GM19468 (cell line): ENCODE measurements at regions not wholly inside any gene's neighbourhood (a gene's known extent, or its start where the extent isn't known, plus 50 kb on each side); places are given as distances from the start of the nearest gene placed in this dataset.

ENCODE experiments used
- ATAC-seq: cut with Tn5 transposase; IDR thresholded peaks from one replicate; pipeline ENCODE4 v1.9.1; 2021; ENCODE audit warnings: mild to moderate bottlenecking, moderate library complexity, moderate number of reproducible peaks; ENCODE audit not compliant: unreplicated experiment; ENCODE audit errors: extremely low read depth

DNA sequence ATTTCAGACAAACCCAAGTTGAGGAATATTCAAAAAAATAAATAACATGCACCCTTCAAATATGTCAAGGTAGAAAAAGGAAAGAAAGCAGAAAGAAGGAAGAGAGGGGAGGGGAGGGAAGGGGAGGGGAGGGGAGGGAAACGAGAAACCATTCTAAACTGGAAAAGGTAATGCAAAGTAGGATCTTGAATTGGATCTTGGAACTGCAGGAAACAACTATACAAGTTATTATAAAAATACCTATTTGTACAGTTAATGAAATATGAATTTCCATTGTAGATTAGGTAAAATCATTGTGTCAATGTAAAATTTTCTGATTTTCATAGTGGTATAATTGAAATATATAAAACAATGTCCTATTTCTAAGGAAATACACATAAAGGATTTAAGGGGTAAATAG lies 668.4 kb downstream of the FAT4 start:
- ATAC-seq = no peak

DNA sequence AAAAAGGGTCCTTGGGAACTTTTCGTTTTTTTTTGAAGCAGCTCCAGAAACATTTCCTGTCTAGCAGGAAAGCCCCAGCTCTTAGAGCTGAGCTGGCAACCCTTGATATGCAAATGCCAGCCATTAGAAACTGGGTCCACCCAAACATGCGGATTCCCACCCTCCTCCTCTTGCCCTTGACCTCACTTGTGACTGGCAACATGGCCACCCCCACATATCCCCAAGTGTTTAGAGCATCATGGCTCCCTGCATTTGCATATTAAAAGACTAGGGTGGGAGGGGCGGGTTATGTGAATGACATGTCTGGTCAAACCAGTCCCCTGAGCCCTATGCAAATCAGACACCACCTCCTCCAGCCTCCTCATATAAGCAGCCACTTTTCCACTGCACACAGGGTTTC lies 671.1 kb downstream of the FAT4 start:
- no peak for ATAC-seq

DNA sequence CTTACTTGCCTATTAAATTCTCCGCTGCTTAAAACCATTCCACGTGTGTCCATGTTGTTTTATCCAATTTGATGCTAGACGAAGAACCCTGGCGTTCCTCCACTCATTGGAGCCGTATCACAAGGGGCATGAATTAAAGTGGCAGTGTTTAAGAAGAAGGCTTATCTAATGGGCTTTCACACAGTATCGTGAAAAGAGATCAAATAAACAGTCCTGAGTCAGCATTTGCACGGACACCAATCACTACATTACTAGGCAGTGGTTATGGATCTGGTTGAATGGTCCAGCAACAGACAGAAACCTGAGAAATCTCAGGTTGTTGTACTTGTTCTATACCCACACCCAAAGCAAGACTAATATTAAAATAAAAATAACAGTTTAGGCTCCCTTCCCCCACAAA lies 671.6 kb downstream of the FAT4 start:
- no peak for ATAC-seq

DNA sequence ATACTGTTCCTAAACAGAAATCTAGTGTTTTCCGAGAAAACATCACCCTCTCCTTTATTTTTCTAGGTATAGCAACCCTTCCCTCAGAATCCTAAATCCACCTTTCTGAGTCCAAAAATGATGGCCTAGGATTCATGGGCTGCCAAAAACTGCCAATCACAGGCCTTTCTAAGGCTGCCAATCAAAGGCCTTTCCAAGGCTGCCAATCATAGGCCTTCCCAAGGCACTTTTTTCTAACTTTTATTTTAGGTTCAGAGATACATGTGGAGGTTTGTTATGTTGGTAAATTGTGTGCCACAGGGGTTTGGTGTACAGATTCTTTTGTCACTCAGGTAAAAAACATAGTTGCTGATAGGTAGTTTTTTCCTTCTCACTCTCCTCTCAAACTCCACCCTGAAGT lies 673.7 kb downstream of the FAT4 start:
- no peak for ATAC-seq

DNA sequence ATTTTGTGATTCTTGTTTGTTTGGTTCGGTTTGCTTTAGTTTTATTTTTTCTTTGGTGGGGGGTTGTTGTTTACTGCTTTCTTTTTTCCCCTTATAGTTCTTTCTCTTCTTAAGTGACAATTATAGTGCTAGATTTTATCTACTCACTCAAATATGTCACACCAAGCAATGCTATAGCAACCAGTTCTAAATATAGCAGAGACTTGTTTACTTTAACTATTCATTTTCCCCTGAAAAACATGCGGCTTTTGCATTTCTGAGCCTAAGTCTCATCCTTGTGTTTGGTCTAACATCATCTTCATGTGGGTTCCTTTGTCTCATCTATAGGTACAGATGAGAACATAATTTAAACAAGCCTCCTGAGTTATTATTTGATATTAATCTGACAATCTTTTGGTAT lies 676.6 kb downstream of the FAT4 start:
- no peak for ATAC-seq

DNA sequence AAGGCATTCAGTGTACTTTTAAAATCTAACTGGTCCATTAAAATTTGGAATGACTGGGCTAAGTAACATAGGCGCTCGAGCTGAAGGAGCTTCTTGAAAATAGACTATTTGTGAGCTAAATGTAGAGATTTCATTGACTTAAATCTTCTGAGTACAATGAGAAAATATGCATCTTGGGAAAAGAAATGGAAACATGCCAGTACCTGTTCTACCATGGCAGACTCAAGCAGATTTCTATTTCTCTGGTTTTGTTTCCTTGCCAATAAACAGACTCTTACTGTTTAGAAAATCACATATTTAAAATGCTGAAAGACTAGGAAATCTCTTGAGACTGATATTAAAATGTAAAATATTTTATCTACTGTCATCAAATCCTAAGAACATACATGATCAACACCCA lies 678.1 kb downstream of the FAT4 start:
- no peak for ATAC-seq

DNA sequence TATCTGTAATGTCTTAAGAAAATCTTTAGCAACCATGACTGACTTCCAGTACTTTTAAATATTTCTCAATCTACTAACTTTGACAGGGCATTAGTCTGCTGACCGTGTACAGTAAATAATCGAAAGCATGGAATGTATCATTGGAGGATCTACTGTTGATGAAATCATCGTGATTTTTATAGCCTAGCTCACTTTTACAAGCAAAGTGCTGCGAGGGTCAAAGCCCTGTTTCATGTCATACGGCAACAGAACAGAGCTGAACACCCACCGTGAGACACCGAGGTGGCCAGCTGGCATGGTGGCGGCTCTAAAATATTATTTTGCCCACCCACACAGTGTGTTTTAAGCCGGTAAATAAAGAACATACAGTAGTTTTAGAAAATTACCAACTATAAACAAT lies 679.3 kb downstream of the FAT4 start:
- no peak for ATAC-seq

DNA sequence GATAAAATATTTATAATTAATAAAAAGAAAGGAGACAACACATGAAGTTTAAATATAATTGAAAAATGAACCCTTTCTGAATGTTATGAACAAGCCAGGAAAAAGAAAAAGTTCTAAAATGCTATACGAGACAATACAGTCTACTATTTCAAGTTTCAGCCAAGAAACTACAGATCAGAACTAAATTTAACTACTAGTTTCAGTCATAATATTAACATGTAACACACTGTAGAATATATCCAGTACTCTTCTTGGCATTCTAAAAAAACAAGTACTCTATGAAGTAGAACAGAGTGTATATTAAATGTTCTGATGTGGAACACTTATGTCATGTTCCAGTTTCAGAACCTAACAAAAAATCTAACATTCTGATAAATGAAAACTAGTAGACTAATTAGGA lies 679.7 kb downstream of the FAT4 start:
- ATAC-seq = no peak

DNA sequence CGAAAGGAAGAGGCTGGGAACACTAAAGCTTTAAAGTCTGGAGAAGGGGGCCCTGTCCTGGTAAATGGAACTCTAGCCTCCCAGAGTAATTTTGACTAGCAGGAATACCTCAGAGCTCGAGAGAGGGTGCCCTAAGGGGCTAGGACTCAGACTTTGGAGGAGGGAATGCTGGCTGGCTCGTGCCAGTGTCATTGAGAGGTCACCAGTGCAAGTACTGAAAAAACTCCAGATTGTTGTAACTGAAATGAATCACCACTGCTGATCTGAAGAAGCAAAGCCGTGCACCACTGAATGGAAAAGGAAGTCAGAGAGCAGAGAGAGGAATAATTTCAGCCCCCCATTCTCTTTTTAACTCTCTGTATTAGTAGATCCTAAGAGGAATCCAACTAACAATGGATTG lies 690.2 kb downstream of the FAT4 start:
- ATAC-seq = no peak

DNA sequence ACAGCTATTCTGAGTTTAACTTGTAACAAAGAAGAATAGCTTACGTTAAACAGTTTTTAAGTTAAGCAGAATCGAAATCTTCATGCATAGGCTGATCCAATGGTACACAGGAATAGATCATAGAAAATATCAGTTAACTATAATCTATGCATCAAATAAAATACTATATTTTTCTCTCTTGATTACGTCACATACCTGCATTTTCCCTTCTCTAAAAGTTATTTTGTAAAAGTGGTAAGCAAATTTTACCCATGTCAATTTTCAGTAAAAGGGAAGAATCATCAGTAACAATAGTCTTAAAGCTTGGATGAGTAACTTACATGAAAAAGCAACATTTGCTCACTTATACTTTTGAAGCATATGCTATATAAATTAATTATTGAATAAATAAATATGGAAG lies 692.4 kb downstream of the FAT4 start:
- ATAC-seq = no peak

DNA sequence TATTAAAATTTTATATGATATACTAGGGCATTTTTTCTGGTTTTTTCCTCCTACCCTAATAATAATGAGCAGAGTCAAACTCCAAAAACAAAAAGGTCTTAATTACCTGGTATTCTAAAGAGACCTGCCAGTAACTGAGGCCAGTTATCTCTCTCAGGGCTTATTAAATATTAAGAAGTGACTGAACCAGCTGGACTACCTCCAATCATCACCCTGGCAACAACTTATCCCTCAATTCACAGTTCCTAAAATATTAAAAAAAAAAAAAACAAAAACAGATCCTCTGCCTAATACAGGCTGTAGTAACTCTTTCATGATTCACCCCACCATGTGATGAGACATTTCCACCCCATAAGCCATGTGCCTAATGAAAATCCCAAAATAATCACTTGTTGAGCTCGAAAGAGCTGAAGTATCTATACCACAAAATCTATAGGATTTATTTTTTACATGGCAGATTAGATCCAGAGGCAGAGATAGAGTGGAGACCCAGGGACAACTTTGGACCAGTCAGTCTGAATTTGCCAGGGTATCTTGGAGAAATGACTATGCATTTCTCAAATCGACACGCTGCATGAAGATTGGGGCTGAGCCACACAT lies 698.0 kb downstream of the FAT4 start:
- ATAC-seq = no peak

DNA sequence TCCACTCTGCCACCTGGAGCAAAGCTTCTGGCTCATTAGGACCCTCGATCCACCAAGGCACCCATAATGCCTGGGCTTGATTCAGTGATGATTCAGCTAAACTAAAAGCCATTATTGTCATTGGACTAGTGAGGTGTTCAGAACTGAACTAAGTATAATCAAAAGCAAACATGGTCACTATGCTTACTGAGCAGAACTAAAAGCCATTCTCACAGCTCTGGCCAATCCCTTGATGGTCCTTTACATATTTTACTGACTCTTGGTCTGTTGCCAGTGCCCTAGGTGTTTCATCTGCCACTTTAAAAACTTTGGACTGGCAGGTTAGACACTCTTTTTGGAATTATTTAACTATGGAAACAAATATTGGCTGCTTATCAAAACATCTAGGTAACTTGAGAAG lies 703.5 kb downstream of the FAT4 start:
- no peak for ATAC-seq

DNA sequence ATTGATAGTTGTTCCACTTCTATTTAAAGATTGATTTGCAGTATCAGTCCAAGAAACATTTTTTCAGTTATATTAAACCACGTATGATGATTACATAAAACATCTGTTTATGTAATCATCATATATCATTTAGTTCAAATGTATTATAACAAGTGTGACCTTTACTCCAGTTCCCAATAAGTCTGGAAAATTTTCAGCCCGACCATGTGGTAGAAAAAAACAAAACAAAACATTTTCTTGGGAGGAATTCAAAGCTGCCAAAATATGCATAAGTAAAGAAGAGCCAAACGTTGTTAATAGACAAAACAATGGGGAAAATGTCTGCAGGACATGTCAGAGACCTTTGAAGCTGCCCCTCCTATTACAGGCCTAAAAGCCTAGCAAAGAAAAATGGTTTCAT lies 709.1 kb downstream of the FAT4 start:
- ATAC-seq = no peak

DNA sequence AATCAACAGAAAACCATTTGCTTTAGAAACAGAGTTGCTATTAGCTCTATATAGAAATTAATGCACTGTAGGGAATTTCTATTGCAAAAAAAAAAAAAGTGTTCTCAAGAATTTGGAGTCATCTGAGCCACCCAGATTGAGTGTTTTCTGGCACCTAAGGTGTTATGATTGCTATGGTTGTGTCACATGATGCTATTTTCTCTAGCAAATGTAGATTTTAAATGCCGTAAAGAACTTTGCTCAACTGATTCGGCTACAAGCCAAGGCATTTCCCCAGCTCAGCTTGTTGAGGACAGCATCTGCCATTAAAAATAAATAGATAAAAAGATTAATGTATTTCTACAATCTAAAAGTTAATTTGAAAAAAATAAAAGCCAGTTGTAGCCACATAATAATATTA lies 712.8 kb downstream of the FAT4 start:
- no peak for ATAC-seq

DNA sequence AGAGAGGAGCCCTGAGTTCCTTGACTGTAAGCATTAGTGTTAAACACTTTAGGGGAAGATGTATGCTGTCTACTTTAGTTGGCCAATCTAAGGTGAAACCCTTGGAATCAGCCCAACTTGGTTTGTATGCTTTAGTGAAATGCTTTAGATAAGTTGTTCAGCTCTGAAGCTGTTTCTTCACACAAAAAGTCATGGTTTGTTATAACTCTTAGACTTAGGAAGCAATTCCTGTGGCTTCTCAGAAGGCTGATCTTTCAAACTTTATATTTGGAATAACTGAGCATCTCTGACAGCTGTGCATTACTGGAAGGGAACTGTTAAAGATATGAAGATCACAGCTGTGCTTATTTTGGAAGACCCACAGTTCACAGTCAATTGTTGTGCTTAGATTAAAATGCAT lies 714.1 kb downstream of the FAT4 start:
- ATAC-seq = no peak

DNA sequence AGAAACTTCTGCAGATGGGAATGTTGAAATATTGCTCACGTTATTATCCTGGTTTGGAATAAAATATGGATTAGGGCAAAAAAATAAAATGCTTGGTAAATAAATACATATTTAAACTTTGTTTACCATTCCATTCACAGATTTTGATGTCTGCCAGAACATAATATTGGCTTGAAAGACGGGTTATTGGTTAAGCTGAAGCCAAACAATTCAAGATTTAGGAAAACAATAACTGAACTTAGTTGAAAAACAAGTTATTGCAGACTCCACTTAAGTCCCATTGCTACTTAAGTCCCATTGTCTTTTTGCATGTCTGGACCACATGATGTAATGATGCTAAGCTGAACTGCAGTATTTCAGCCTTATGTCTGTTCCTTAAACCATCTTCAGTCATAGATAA lies 722.5 kb downstream of the FAT4 start:
- no peak for ATAC-seq

DNA sequence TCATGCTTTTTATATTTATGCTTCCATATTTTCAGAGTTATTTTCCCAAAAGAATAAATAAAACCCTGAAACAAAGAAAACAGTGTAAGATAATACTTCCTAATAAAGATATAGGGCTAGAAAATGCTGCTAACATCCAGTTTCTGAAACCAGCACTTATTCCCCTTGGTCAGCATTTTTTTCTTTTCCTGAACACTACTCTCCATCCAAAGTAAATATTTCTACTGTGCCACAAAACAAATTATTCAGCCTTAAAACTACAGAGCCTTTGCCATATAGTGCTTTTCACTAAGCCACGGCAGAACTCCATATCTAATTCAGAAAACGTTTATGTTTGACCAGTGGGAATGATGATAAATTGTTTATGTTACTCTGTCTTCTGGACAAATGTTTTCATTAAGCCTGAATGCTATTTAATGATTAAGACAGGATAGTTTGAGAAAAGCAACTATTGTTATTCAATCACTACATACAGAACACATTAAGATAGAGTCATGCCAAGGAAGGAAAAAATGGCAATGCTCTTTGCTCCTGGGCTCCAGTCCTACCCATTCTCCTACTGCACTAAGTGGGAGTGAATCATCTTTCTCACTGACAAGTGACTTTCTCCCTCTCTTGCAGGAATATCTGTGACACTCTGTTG lies 723.9 kb downstream of the FAT4 start:
- ATAC-seq = no peak

DNA sequence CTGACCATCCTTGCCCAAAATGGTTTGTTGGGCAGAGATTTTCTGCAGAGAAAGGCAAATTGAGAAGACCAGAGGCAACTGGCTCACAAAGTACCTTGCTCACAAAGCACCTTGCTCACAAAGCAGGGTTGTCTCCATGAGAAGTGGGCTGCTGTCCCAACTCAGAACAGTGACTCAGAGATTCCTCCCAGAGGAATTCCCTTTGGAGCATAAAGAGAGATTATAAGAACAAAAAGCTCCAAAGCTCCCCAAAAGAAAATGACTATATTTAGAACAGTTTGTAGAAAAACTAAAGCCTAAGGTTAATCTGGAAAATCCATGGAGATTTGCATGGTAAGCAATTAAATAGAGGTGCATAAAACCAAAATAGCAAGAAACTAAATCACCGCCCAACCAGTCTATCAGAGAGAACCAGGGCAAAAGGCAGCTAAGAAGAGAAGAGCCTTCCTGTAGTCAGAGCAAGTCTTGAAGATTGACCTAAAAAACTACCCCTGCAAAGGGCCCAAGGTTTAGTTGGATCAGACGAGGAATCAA lies 731.4 kb downstream of the FAT4 start:
- no peak for ATAC-seq

DNA sequence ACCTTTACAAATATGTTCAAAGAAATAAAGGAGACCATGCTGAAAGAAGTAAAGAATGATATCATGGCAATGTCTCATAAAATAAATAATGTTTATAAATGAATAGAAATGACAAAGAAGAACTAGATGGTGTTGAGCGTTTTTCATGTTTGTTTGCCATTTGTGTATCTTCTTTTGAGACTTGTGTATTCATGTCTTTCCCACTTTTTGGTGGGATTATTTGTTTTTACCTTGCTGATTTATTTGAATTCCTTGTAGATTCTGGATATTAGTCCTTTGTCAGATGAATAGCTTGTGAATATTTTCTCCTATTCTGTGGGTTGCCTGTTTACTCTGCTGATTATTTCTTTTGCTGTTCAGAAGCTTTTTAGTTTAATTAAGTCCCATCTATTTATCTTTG lies 732.4 kb downstream of the FAT4 start:
- no peak for ATAC-seq

DNA sequence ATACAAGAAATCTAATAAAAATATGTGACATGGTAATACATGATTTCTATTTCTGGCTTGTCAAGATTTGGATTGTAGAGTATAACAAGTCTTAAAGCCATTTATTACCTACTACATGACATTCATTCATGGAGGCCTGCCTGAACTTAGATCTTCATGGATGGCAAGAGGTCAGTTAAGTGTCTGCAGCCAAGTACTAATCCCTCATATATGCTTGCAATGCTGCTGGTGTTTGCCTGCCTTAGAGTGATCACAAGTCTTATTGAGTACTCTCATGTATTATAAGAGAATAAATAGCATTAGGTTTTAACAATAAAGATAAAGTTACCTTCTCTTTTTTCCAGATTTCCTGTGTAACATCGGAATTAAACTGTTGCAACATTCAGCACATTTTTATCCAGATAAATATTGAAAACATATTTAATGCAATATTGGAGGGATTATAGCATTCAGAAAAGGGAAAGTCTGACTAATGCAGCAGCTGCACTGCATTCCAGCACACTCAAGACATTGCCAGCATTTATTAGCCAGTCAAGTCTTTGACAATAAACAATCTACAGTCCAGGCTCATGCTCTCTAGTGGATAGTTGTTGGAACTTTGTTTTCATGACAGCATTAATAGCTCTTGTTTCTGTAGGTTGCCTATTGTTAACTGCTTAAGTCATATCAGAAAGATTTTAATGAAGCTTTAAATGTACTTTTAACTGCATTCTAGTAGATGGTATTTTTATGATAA lies 737.1 kb downstream of the FAT4 start:
- no peak for ATAC-seq

DNA sequence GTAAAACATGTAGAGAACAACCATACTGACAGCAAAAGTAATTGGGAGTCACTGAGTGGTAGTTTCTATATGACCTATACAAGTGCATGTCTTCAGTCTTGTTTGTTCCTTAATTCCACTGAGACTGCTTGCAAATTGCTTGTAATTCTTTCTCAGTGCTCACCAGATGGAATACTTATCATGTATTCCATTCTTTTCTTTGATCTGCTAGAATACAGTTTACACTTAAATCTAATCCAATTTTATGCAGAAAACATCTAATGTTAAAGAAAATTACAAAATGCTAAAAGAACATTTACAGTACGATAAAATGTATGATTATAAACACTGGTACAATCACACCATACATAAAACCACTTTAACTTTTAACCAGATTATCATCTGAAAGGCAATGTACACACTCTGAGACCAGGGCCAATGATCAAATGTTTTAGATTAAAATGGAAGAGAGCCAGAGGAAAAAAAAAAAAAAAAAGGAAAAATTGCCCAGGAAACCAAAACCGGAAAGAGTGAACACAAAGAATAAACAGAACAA lies 741.4 kb downstream of the FAT4 start:
- ATAC-seq = no peak
